Activated T-cell treated with anti-CD3 and anti-CD28 coated beads, Interleukin-2, amount 50 U/mL, for 24 hours (primary cell): ENCODE measurements at regions not wholly inside any gene's neighbourhood (a gene's known extent, or its start where the extent isn't known, plus 50 kb on each side); places are given as distances from the start of the nearest gene placed in this dataset.

Experiments used
- DNase-seq: peaks from one replicate; pipeline ENCODE4 v3.0.0-alpha.2; 2020
- H3K27ac Mint-ChIP-seq: 2 replicates; pipeline ENCODE4 v1.8.0; 2020; ENCODE audit warnings: mild to moderate bottlenecking, mixed read lengths
- H3K27me3 Mint-ChIP-seq: 2 replicates; pipeline ENCODE4 v1.8.0; 2020; ENCODE audit warnings: mixed read lengths
- H3K36me3 Mint-ChIP-seq: 2 replicates; pipeline ENCODE4 v1.8.0; 2020; ENCODE audit warnings: low read depth, mixed read lengths
- H3K4me1 Mint-ChIP-seq: 2 replicates; pipeline ENCODE4 v1.8.0; 2020; ENCODE audit warnings: low read depth, mixed read lengths
- H3K4me3 Mint-ChIP-seq: 2 replicates; pipeline ENCODE4 v1.8.0; 2020; ENCODE audit warnings: mild to moderate bottlenecking, moderate library complexity, mixed read lengths
- H3K9me3 Mint-ChIP-seq: 2 replicates; pipeline ENCODE4 v1.8.0; 2020; ENCODE audit warnings: mixed read lengths

GRCh38 chr14:81886588-81886987, 352.9 kb upstream of the SEL1L start:
- Mint-ChIP-seq H3K36me3 (no peaks in the 10 kb centered on the region), H3K9me3 (peaks cover 11% of the 10 kb centered on the region), H3K27ac (no peak overlapping the region), H3K4me1 (no peaks in the 10 kb centered on the region), H3K4me3 (no peak overlapping the region), H3K27me3 (no peaks in the 10 kb centered on the region)
- no peak for DNase-seq

DNA sequence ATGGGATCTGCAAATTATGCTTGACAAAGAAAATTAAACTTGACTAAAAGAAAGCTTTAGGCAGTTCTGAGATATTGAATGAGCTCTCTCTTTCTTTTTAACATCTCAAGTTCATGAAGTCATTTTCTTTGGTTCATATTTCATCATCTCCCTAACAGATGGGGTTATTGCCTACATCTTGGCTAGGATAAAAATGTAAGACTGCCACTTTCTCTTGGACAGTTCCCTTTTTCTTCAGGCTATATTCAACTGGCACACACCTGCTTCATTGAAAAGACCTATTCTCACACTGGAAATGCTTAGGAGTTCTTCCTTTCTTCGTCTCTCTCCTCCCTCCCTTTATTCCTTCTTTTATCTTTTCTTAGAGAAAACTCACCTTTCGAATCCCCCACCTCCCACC, 355.9 kb upstream of the SEL1L start:
- Mint-ChIP-seq H3K9me3 (peaks cover 15% of the 10 kb centered on the region), H3K36me3 (no peaks in the 10 kb centered on the region), H3K4me3 (no peak overlapping the region), H3K27ac (no peak overlapping the region), H3K27me3 (no peaks in the 10 kb centered on the region), H3K4me1 (no peaks in the 10 kb centered on the region)
- no peak for DNase-seq

GRCh38 chr14:81890020-81890419, 356.4 kb upstream of the SEL1L start:
- Mint-ChIP-seq H3K36me3 (no peaks in the 10 kb centered on the region), H3K27ac (no peak overlapping the region), H3K4me3 (no peak overlapping the region), H3K27me3 (no peaks in the 10 kb centered on the region), H3K4me1 (no peaks in the 10 kb centered on the region), H3K9me3 (peaks cover 11% of the 10 kb centered on the region)
- no peak for DNase-seq

GRCh38 chr14:81903477-81903876, 369.8 kb upstream of the SEL1L start:
- peaks cover 9% of the 10 kb centered on the region for H3K9me3 Mint-ChIP-seq

DNA sequence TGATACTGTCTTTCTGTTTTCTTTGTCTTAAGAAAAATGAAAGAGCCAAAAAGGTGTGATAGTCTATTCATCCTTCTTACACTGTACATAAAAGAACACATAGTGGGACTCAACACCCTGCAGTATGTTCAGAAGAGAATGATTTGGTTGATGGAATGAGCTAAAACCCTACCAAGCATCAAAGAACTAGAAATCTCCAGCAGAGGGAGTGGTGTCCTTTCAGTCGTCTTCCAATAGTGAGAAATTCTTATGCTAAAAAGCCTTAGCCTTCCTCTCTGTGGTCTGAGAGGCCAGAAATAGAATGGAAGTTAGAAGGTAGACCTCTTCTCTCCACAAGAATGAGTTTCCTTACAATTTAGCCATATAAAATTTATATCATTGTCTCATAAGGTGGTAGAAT, 393.4 kb upstream of the SEL1L start:
- H3K36me3 Mint-ChIP-seq, result no peaks in the 10 kb centered on the region
- H3K27me3 Mint-ChIP-seq, result no peaks in the 10 kb centered on the region
- no peaks in the 10 kb centered on the region for H3K4me1 Mint-ChIP-seq
- no peaks in the 10 kb centered on the region for H3K9me3 Mint-ChIP-seq
- no peak for DNase-seq
- H3K27ac Mint-ChIP-seq, result no peak overlapping the region
- no peak overlapping the region for H3K4me3 Mint-ChIP-seq

More at GRCh38 chr14:81903477-81903876, 369.8 kb upstream of the SEL1L start:
- H3K4me1 Mint-ChIP-seq, result no peaks in the 10 kb centered on the region
- H3K36me3 Mint-ChIP-seq, result no peaks in the 10 kb centered on the region
- DNase-seq, result no peak
- H3K27me3 Mint-ChIP-seq, result no peaks in the 10 kb centered on the region
- no peak overlapping the region for H3K4me3 Mint-ChIP-seq
- H3K27ac Mint-ChIP-seq, result no peak overlapping the region

DNA sequence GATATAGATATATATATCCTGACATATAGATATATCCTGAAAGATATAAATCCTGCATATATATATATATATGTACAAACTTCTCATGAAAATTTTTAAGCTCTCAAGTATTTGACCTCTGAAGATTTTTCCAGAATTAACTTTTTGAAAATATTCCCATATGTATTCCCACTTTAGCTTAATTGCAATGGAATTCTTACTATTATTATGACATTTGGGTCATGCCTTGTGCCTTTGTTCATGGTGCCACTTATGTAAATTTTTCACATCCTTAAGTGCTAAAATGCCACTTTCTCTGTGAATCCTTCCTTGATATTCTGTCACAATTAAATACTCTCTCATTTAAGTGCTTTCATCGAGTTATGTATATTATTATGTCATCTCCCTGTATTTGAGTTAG, 398.2 kb upstream of the SEL1L start:
- Mint-ChIP-seq H3K9me3 (no peaks in the 10 kb centered on the region), H3K36me3 (no peaks in the 10 kb centered on the region), H3K4me1 (no peaks in the 10 kb centered on the region), H3K4me3 (no peak overlapping the region), H3K27ac (no peak overlapping the region), H3K27me3 (no peaks in the 10 kb centered on the region)
- no peak for DNase-seq

DNA sequence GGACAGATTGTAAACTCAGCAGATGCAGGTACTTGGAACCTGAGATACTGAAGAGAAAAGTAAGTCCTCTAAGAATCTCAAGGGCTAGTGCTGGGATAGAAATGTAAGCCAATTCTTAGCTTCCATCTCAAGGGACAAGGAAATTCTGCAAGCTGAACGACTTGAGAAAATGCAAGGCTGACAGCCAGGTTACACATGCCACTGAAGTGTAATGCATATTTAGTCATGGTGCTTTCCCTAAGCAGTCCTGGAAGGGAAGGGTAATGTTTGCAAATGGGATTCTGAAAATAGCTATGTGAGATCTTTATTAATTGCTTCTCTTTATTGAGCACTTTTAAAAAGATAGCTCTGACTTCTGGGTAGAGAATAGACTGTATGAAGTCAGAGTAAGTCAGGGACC, 402.7 kb upstream of the SEL1L start:
- Mint-ChIP-seq H3K9me3 (no peaks in the 10 kb centered on the region), H3K27ac (no peak overlapping the region), H3K27me3 (no peaks in the 10 kb centered on the region), H3K4me3 (no peak overlapping the region), H3K4me1 (no peaks in the 10 kb centered on the region), H3K36me3 (no peaks in the 10 kb centered on the region)
- DNase-seq, result no peak

DNA sequence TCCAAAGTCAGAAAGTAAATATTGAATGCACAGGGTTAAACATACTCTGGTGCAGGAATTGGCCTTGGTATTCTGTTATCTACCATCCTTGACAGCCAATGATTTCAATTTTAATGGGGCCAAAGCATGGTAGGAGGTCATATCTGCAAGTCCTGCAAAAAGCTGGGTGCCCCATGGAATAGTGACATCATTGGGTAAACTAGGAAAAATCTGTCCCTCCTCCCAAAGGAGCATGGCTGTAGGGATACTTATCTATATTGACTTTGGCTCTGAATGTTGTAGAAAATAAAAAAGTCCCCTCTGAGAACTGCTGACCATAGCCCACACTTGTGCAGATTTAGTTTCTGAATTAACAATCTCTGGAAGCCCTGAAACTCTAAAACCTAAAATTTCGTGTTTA, 403.2 kb upstream of the SEL1L start:
- H3K4me3 Mint-ChIP-seq, result no peak overlapping the region
- no peaks in the 10 kb centered on the region for H3K36me3 Mint-ChIP-seq
- no peak for DNase-seq
- H3K27ac Mint-ChIP-seq, result no peak overlapping the region
- H3K27me3 Mint-ChIP-seq, result no peaks in the 10 kb centered on the region
- no peaks in the 10 kb centered on the region for H3K4me1 Mint-ChIP-seq
- no peaks in the 10 kb centered on the region for H3K9me3 Mint-ChIP-seq

GRCh38 chr14:81938341-81938740, 404.7 kb upstream of the SEL1L start:
- no peak for DNase-seq
- H3K27me3 Mint-ChIP-seq, result no peaks in the 10 kb centered on the region
- no peaks in the 10 kb centered on the region for H3K4me1 Mint-ChIP-seq
- H3K9me3 Mint-ChIP-seq, result peaks cover 2% of the 10 kb centered on the region
- H3K27ac Mint-ChIP-seq, result no peak overlapping the region
- H3K36me3 Mint-ChIP-seq, result no peaks in the 10 kb centered on the region
- no peak overlapping the region for H3K4me3 Mint-ChIP-seq

DNA sequence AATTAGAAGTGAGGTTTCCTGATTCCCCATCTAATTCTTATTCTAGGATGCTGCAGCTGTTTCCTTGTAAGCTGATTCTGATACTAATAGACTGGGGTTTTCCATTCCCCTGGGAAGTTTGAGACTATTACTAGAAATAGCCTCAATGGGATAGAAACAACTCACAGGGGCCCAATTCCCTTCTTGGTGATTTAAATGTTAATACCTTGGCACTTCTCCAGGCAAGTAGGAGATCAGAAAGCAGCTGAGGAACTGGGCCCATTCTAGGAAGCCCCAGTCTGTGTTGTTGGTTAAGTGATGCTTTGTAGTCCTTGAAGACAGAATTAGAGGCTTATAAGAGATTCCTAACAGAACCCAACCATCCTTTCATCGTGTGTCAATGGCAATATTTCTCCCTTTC, 407.0 kb upstream of the SEL1L start:
- Mint-ChIP-seq H3K9me3 (peaks cover 2% of the 10 kb centered on the region), H3K27ac (no peak overlapping the region), H3K4me1 (no peaks in the 10 kb centered on the region), H3K4me3 (no peak overlapping the region), H3K36me3 (no peaks in the 10 kb centered on the region), H3K27me3 (no peaks in the 10 kb centered on the region)
- DNase-seq, result no peak

GRCh38 chr14:81942071-81942470, 408.4 kb upstream of the SEL1L start:
- Mint-ChIP-seq H3K27ac (no peak overlapping the region), H3K27me3 (no peaks in the 10 kb centered on the region), H3K36me3 (no peaks in the 10 kb centered on the region), H3K9me3 (peaks cover 6% of the 10 kb centered on the region), H3K4me1 (no peaks in the 10 kb centered on the region), H3K4me3 (no peak overlapping the region)
- no peak for DNase-seq

- Mint-ChIP-seq H3K27me3 (no peaks in the 10 kb centered on the region), H3K4me3 (no peak overlapping the region), H3K9me3 (peaks cover 6% of the 10 kb centered on the region), H3K36me3 (no peaks in the 10 kb centered on the region), H3K4me1 (no peaks in the 10 kb centered on the region), H3K27ac (no peak overlapping the region)
- no peak for DNase-seq
Measured at GRCh38 chr14:81946375-81946774, 412.7 kb upstream of the SEL1L start.

- Mint-ChIP-seq H3K9me3 (peaks cover 5% of the 10 kb centered on the region), H3K4me1 (no peaks in the 10 kb centered on the region)
Measured at GRCh38 chr14:81946834-81947798, 413.5 kb upstream of the SEL1L start.

GRCh38 chr14:81952917-81953316, 419.3 kb upstream of the SEL1L start:
- no peaks in the 10 kb centered on the region for H3K36me3 Mint-ChIP-seq
- no peak overlapping the region for H3K4me3 Mint-ChIP-seq
- no peaks in the 10 kb centered on the region for H3K4me1 Mint-ChIP-seq
- no peaks in the 10 kb centered on the region for H3K27me3 Mint-ChIP-seq
- no peaks in the 10 kb centered on the region for H3K9me3 Mint-ChIP-seq
- DNase-seq, result no peak
- no peak overlapping the region for H3K27ac Mint-ChIP-seq

More at GRCh38 chr14:81946834-81947798, 413.5 kb upstream of the SEL1L start:
- H3K36me3 Mint-ChIP-seq, result no peaks in the 10 kb centered on the region
- DNase-seq, result no peak
- H3K4me3 Mint-ChIP-seq, result no peak overlapping the region
- no peaks in the 10 kb centered on the region for H3K27me3 Mint-ChIP-seq
- no peak overlapping the region for H3K27ac Mint-ChIP-seq

- H3K9me3 Mint-ChIP-seq, result no peaks in the 10 kb centered on the region
- H3K36me3 Mint-ChIP-seq, result no peaks in the 10 kb centered on the region
- no peak for DNase-seq
- H3K27ac Mint-ChIP-seq, result no peak overlapping the region
- no peaks in the 10 kb centered on the region for H3K27me3 Mint-ChIP-seq
- H3K4me3 Mint-ChIP-seq, result no peak overlapping the region
- no peaks in the 10 kb centered on the region for H3K4me1 Mint-ChIP-seq
Measured at GRCh38 chr14:81953419-81953818, 419.8 kb upstream of the SEL1L start.
